RPMI8226 (cell line): ENCODE measurements at regions not wholly inside any gene's neighbourhood (a gene's known extent, or its start where the extent isn't known, plus 50 kb on each side); places are given as distances from the start of the nearest gene placed in this dataset.

Source experiments
- DNase-seq: peaks from one replicate; pipeline ENCODE4 v3.0.0-alpha.2; 2015

DNA sequence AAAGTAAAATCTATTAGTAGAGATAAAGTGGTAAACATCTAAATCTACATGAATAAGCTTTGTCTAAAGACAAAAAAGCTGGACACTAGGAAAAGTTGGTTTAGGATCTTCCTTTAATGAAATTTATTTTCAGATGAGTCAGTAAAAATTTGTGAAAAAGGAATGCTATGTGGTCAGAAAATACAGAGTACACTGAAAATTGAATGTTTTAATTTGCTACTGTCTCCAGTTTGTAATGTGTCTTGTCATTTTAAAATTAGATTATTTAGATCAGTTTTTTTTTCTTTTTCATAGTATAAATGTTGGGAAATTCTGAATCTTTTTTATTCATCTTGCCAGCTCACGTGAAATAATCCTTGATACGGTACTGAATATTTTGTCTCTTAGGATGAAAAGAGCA is 56.9 kb downstream of the SLITRK6 start:
- no peak for DNase-seq

DNA sequence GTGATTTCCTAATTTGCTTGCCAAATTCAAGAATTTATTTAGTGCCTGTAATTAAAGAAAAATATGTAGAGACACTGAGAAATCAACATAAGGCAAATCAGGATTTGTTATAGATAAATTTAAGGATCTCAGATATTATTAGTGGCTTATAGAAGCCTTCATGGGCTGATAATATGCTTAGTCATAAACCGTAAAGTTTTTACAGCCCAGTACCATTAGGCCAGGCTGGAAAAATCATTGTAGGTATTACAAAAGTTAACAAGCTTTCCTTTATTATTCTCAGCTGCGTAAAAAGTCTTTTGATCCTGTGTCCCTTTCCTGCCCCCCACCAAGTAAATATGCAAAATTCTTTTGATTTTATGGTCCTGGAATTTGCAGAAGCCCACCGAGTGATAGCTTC is 58.2 kb downstream of the SLITRK6 start:
- DNase-seq: no peak

DNA sequence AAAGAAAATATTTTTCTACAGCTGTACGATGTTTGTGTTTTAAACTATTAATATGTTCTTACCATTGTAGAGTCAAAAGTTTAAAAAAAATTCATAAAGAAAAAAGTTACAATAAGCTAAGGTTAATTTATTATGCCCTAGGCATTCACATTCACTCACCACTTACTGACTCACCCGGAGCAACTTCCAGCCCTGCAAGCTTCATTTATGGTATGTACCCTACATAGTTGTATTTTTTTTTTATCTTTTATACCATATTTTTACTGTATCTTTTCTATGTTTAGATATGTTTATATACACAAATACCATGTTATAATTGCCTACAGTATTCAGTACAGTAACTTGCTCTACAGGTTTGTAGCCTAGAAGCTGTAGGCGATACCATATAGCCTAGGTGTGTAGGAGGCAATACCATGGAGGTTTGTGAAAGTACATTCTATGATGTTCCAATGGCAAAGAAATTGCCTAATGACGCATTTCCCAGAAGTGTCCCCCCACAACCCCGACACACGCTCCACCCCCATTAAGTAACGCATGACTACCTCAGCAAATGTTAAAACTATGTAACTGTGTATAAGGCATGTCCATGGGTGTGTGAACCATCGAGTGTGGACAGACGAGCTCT is 60.4 kb downstream of the SLITRK6 start:
- DNase-seq: no peak

DNA sequence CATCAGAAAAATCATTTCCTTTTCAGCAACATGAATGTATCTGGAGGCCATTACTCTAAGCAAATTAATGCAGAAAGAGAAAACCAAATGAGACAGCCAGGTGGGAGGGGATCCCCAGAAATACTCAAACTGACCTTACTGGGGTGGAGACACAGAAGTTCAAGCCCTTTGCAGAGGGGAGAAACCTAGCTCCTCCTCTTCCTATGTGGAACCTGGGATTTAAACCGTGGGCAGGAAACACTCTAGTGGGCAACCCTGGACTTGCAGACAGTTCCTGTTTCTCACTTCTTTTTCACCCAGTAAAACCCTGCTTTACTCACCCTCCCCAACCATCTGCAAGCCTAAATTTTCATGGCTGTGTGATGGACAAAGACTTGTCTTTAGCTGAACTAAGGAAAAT is 61.3 kb downstream of the SLITRK6 start:
- DNase-seq: no peak

DNA sequence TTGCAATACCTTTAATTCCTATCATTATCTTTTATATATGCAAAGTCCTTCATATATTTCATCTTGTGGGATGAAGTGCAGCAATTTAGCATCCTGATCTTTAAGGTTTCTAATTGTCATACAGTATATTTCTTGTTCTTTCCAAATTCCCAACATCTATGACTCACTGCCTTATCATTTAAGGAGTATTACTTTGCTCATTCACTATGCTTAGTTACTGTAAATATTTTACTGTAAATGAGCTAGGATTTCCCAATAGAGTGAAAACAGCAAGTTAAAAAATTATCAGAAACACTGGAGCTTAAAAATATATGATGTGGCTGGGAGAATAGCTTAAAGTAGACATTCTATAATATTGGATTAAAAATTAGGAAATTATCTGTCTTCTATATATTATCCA is 69.9 kb downstream of the SLITRK6 start:
- no peak for DNase-seq

DNA sequence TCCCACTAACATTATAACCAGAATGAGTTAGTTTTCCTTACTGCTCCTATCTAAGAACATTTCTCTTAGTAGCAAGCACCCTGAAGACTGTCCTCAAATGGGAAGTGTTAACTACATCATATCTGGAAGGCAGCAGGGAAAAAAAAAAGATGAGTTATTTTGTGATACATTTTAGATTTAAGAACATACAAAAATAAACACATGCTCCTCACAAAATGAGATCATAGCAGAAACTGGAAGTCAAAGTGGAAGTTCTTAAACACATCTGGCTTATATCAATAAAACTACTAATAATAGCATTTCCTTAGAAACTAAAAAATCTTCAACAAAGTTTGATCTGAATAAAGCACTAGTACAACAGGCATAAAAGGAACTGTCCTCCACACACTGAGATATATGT is 70.4 kb downstream of the SLITRK6 start:
- no peak for DNase-seq

DNA sequence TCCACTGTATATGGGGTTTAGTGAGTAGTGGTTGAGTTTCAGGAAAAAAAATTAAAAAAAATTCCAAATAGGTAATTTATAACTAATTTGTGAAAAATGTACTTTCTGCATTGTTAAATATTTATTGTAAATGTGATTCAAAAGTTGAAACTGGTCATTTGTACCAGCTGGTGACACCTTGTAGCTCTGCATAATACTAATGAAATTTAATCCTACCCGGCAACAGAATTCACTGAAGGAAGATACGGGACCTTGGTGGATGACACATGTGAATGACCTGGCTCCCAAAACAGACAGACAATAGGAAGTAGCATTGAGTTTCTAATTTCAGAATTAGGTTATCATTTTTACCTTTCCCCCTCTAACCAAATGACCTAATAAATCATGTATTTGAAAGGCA is 73.8 kb downstream of the SLITRK6 start:
- DNase-seq: no peak

DNA sequence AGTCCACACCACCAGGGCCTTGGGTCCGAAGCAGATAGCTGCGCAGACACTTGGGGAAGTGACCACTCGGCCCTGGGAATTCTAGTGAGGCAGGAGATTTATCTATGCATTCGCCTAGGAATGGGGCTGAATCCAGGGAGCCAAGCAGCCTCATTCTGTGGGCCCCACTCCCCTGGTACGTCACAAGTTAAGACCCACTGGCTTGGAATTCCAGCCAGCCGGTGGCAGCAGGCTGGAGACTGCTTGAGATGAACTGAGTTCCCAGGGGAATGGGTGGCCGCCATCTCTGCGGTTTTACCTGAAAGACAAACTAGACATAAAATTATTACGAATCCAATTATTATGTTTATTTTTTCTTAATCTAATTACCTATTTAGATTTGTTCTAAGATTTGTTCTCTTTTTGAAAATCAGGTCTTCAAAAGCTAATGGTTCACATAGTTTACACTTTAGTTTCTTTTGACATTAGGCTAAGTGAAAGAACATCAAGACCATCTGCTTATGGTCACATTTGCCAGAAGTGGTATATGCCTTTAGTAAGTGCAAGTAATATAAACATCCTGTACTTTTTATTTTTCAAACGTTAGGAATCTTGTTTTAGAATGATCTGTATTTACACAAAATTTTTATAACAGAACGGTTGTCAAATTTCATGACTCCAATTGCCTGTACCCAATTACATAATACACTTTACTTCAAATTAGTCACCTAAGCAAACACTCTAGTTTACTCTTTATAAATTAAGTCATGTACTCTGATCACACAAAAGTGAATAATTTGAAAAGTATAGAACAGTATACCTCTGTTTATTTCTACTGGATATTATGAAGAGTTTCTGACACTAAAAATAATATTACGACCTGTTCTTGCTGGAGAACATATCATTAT is 74.4 kb downstream of the SLITRK6 start:
- no peak for DNase-seq

DNA sequence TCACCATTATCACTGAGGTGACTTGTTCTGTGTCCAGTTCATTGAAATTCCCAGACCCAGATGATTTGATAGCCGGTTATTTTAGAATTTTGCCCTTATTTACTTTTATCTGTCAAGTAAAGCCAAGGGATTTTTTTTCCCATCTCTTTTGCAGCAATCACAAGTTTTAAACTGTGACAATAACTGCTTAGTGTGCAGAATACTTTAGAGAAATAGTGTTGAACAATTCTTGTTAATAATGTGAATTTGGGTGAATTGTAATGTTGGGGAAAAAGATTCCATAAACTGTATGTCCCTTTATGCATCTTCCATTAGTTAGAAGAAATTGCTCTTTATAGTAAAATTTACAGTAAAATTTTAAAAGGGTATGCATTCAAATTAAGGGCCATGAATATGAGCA is 79.5 kb downstream of the SLITRK6 start:
- no peak for DNase-seq

DNA sequence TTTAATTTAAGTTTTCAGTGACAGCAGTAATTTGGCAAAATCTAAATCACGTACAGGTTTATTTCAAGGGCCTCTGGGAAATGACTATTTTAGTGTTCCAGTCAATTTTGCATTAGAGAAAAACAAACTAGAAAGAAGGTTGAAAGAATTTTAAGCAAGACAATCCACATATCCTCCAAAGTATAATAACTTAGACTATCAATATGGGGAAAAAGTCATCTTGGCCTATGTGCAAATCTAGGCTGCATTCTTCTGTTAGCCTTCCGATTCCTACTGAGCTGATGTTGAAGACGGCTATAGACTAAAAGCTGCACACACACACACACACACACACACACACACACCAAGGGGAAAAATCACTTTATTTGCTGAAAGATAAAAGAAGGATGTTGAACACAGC is 81.3 kb downstream of the SLITRK6 start:
- DNase-seq: no peak

DNA sequence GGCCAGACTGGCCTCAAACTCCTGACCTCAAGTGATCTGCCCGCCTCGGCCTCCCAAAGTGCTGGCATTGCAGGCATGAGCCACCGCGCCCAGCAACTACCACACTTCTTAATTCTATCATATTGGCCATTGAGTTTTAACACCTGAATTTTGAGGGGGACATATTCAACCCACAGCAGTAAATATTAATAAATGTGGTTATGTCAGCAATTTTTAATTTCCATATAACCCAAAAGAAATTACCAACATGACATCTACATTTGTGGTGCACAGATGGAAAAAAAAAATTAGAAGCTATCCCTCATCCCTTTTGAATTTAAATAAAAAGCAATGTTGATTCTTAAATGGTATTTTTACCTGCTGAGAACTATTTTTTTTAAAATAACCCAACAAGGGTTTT is 88.7 kb downstream of the SLITRK6 start:
- DNase-seq: no peak

DNA sequence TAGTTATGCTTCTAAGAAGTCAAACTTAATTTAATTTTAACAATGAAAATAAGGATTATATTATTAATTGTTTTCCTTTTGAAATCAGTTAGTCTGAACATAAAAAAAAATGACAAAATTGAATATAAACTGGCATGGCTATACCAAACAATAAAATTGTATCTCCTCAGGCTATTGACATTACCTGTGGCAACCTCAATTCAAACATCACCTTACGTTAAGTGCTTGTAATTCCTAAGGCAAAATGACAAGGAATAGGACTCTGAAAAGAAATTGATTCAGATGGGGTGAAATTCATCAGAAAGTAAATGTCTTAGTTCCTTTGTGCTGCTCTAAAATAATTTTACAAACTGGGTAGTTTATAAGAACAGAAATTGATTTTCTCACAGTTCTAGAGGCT is 89.5 kb downstream of the SLITRK6 start:
- DNase-seq: no peak

DNA sequence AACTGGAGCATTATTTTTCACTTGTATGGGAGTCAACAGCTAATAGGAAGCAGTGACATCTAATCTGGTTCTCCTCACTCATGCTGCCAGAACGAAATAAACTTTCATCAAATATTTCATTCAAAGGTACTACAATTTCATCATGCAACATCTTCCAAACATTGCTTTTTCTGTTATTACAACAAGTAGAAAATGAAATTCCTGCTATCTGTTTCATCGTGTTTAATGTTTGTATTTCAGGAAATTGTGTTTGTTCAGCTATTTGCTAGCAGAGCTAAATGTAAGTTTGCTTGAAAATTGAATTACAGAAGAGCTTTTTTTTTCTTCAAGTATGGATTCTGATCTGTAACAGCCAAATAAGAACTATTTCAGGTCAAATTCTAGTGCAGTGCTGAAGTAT is 90.1 kb downstream of the SLITRK6 start:
- DNase-seq: no peak

DNA sequence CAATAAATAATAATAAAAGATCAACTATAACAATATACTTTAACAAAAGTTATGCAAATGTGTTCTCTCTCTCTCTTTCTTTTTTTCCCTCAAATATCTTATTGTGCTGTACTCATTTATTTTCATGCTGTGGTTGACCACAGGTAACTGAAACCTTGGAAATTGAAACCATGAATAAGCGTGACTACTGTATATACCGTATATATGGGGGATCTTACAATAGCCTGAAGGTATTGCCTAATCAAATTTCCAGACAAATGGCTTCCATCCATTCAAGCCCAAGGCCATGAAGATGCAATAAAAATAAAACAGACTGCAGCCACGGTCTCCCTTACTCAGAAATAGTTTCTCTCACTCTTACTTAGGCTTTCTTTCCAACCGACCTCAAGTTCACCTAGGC is 98.3 kb downstream of the SLITRK6 start:
- DNase-seq: no peak

DNA sequence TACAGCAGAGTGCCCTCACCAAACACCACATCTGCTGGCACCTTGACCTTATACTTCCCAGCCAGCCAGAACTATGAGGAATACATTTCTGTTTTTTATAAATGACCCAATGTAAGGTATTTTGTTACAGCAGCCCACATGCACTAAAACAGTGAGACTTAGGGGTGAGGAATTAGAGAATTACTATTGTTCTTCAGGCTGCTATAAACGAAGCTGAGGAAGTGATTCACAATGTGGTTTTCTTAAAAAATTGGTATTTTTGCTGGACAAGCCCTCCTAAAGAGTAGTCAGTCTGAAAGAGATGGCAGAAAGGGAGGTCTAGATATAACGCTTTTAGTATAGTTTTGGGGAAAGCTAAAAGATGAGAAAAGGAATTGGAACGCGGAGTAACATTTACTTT is 101.0 kb downstream of the SLITRK6 start:
- DNase-seq: no peak

DNA sequence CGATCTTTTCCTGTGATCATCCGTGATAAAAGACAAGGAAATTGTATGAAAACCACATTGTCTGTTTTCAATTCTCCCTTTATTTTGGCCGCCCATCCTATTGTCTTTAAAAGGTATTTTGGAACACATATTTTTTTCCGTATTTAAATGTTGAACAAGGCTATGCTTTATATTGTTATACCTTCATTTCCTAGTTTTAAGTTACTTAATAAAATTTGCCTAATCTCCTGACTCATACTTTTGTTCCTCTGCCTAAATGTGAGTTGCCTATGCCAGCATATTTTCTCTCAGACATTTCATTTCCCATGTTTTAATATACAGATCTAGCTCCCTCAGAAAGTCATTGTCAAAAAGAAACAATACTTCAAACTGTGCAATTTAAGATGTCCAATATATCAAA is 104.2 kb downstream of the SLITRK6 start:
- DNase-seq: no peak

DNA sequence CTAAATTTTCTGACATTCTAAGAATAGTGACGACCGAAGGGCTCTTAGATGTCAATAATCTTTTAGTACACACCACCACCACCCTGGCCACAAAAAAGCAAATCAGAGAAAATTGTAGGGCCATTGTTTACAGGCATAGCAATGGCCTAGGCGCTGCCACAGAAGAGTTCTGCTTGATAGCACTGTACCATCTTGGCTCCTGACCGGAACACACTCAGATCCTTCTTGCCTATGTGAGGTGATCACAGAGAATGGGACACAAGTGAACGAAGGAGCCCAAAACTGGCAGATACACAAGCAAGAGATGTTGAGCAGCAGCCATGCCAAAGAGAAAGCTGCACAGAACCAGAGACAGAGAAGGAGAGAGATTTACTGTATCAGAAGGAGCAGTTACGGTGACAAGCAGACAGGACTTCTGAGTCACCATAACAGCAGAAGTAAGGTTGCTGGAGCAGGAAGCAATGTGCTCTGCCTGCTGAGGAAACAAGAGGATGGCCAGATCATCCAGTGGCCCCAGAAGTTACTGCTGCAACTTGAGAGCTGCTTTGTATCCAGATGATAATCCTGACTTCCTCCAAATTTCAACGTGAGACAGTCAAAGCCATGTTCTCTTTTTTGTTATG is 105.2 kb downstream of the SLITRK6 start:
- DNase-seq: no peak

DNA sequence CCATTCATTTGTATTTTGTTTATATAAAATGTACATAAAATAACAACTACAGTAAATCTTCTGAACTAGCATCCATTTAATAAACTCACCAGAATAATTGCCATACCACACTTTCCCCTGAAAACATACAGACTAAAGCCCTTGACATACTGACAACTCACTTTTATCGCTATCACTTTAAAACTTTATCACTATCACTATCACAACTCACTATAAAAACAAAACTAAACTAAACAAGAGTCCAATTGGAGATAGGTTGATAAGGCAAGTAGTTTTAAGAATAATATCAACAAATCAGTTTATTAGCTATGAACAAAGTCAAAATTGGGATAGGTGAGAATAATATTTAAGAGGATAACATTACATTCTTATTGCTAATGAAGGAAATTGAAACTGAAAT is 108.9 kb downstream of the SLITRK6 start:
- no peak for DNase-seq

DNA sequence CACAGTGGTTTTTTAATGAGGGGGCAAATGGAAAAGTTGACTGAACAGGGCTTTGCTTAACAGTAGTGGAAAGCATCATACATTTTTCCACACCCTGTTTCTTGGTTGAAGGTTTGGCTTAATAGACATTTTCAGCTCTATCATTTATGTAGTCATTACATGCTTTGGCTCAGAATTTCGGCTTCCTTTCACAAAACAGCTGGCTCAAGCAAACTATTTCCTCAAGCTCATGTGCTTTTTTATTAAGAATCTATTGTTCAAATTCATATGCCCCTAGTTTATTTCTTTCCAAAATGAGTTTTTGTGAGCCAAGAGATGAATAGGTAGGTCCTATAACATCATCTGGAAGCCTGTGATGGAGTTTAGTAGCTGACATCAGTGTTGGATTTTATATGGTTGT is 113.8 kb downstream of the SLITRK6 start:
- DNase-seq: no peak

DNA sequence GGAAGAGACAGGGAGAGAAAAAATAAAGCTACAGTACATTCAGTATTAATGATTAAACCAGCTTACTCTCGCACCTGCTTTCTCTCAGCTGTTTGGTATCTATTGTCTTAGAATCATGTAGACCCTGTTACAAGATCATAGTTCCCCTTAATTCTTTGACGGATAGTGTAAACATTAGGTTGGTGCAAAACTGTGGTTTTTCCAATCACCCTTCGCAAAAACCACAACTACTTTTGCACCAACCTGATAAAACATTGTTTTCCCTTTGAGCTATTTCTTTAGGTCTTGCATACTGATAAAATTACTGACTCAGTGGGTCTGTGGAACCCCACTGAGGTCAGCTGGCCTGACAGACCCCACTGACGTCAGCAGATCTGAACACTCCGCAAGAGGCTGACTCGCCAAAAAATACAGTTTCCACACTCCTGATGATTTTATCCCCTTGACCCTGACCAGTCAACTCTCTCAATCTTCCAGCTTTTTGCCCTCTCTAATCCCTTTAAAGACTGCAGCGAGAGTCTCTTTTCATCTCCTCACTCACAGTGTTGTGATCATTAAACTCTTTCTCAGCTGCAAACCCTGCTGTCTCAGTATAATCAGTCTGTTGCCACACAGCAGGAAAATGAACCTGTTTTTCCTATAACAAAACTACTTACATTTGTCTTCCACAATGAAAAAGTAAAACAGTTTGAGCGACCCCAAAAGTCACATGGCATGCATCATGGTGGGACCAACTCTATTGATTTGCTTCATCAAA is 123.9 kb downstream of the SLITRK6 start:
- DNase-seq: no peak

DNA sequence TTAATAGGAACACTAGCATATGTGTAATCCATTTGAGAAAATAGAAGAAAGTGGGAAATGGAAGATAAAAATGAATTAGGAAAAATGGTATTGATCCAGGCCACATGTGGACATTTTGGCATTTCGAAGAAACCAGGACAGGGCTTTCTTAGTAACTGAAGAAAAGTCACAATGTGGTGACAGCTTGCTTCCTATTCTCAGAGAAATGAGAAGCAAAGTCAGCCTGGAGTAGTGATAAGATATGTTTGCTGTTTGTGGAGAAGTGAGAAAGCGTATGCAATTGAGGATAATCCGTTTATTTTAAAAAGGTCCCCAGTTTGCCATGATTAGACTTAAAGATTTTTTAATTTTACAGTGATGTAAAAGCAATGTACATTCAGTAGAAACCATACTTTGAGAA is 127.9 kb downstream of the SLITRK6 start:
- no peak for DNase-seq

DNA sequence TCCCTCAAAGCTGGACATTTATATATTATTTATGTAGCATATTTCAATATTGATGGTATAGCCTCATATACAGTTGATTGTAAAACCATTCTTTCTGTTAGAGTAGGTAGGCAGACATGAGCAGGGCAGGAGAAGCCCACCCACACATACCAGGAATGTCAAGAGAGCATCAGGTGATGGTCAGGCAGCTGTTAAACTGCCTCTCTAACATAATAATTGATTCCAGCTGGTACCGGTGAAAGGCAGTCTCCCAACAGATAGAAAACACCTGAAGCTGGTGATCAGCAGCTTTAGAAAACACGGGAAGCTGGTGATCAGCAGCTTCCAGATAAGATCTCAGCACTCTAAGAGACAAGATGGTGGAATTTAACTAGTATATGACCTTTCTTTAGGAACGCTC is 132.9 kb downstream of the SLITRK6 start:
- DNase-seq: no peak

DNA sequence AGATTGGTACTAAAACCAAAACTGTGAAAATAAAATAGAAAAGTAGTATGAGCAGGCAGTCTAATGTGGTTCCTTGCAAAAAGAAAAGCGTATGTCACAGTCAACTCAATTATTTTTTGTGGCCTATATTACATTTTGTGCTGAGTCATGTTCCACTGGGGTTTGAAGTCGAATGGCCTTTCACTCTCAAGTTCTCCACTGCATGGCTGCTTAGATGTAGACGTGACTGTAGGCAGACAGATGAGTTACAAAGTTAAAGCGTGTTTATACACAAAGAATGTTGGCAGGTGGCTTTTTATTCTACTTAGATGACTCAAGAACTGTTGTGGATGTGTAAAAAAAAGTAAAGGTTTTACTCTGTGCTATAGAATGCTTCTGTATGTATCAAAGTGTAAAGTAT is 133.9 kb downstream of the SLITRK6 start:
- DNase-seq: no peak

DNA sequence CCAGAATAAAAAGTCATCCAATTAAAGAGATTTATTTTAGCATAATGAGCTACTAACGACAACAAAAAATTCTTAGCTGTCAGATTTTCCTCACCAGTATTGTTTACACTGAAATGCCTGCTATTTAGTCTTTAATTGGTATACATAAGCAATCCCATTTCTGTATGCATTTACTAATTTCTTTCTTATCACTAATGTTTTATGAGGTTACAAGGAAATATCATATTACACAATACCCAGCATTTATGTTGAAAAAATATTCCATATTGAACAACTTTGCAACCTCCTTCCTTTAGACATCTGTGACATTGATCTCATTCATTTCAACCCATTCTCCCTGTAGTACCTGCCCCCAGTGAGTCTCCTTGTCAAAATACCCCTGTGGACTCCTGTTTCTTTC is 135.4 kb downstream of the SLITRK6 start:
- no peak for DNase-seq
